DMS114 treated with DMSO at 0.1 percent for 48 hours (cell line): ENCODE measurements at regions not wholly inside any gene's neighbourhood (a gene's known extent, or its start where the extent isn't known, plus 50 kb on each side); places are given as distances from the start of the nearest gene placed in this dataset.
A peak's percentile ranks its signal among the peaks of the same experiment; 100 is the strongest.
"Not testable (repeated sequence)": the region's sequence is repeated elsewhere in the genome, so short reads cannot be mapped to it uniquely, and the experiment has no call there.

Experiments
- DNase-seq: peaks from one replicate; lab custom pipeline; 2025; ENCODE audit not compliant: unreplicated experiment; lab: John Stamatoyannopoulos, UW

DNA sequence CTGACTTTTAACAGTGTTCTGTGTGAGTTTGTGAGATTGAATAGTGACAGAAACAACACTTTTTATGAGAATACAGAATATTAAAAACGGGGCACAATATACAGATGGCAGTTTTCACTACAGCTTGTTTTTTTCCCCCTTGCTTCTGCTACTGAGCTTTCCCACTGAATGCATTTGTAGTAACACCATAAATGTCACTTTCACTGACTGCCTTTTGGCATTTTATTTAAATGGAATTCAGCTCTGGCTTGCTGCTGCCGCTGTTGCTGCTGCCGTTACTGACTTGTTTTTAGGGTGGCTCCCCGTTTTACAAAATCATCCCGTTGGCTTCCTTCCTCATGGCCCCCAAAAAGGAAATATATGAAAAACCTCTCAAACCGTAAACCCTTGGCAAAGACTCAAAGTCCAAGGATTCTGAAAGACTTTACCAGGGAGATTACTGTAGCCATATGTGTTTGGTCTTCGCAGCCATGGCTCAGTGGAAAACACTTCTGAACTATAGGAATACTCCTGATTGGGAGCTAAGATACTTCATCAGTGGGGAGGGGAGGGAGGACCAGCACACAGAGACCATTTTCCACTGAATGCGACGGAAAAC, 151.0 kb downstream of the NUF2 start:
- no peak for DNase-seq

DNA sequence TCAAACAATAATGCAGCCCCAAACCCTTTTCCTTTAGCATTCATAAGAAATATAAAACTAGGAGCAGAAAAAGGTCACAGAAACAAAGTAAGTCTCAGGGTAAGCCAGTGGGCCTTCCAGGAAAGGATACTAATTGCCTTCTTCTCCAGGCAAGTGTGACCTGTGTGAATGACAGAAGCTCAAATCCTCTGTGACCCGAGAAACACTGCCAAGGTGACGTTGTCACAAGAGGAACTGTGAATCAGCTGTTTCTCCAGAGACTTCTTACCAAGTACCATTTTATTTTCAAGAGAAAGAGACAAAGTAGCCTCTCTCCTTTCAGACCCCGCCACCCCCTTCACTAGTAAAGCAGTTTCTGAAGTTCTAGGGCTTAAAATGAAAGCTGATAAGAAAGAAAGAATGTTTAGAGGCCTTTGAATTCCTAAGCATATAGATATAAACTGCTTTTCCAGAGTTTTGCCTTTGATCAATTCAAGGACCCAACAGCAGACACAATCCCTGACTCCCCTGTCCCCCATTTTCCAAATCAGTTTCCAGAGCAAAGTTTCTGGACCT, 155.6 kb downstream of the NUF2 start:
- no peak for DNase-seq

DNA sequence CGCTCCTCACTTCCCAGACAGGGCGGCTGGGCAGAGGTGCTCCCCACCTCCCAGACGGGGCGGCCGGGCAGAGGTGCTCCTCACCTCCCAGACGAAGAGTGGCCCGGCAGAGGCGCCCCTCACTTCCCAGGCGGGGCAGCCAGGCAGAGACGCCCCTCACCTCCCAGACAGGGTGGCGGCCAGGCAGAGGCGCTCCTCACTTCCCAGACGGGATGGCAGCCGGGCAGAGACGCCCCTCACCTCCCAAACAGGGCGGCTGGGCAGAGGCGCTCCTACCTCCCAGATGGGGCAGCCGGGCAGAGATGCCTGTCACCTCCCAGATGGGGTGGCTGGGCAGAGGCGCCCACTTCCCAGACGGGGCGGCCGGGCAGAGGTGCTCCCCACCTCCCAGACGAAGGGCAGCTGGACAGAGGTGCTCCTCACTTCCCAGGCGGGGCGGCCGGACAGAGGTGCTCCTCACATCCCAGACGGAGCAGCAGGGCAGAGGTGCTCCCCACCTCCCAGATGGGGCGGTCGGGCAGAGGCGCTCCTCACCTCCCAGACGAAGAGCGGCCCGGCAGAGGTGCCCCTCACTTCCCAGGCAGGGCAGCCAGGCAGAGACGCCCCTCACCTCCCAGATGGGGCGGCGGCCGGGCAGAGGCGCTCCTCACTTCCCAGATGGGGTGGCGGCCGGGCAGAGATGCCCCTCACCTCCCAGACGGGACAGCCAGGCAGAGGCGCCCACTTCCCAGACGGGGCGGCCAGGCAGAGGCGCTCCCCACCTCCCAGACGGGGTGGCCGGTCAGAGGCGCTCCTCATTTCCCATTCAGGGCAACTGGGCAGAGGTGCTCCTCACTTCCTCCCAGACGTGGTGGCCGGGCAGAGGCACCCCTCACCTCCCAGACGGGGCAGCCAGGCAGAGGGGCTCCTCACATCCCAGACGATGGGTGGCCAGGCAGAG, 176.9 kb downstream of the NUF2 start:
- not testable (repeated sequence) for DNase-seq

DNA sequence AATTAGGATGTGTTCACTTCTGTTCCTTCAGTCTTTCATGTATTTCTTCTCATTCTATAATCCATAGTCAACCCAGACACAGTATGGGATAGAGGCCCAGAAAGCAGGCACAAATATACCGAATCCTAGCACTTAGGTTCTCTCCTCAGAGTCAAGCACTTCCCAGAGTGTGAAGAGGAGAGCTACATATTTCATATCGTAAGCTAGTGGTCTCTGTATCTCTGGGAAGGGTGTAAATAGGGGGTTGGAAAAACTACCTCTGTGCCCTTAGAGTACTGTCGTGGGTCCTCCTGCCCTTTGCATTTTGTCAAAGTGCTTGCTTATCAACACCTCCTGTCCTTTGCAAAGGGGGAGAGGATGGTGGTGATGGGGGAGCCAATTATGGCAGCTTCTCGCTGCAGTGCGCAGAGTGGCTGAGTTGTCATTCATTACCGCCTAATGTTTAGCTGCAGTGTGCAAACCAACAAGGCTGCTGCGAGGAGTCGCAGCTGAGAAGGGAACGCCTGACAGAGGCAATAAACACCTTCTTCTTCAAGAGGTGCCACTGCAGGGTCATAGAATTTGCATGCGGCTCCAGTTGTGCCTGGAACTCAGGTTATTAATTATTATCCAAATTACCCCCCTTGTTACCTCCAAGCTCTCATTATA, 182.7 kb downstream of the NUF2 start:
- DNase-seq, result no peak

DNA sequence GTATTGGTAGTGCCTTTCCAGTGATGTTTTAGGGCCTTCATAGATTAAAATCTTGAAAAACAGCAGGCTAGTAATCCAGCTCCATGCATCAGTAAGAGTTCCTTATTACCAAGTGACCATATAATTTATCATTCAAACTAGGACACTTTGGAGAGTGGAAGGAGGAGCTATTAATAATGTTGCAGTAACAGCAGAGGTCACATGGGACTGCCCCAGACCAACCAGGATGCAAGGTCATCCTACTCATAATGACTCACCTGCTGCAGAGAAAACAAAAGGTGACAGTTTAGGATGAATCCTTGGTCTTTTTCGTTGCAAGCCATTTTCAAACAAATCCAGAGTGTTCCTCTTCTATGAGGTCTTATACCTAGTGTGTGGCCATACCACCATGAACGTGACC, 187.4 kb downstream of the NUF2 start:
- DNase-seq, result no peak

DNA sequence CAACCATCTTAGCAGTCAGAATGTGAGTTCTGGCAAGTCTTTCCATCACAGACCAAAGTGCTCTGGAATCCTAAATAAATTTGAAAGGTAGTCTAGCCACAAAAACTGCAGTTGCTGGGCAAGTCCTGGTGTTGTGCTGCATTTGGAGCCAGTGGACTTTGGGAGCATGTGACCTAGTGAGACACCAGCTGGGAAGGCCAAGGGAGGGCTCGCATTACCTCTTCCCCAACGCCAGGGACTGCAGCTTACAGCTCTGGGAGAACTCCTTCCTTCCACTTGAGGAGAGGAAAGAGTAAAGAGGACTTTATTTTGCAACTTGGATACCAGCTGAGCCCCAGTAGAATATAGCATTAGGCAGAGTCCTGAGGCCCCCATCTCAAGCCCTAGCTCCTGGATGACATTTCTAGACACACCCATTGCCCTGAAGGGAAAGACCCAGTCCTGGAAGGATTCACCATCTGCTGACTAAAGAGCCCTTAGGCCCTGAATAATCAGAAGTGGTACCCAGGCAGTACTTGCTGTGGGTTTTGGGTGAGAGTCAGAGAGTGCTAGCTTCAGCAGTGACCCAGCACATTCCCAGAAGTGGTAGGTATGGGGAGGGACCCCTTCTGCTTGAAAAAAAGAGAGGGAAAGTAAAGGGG, 190.7 kb downstream of the NUF2 start:
- DNase-seq, result no peak

DNA sequence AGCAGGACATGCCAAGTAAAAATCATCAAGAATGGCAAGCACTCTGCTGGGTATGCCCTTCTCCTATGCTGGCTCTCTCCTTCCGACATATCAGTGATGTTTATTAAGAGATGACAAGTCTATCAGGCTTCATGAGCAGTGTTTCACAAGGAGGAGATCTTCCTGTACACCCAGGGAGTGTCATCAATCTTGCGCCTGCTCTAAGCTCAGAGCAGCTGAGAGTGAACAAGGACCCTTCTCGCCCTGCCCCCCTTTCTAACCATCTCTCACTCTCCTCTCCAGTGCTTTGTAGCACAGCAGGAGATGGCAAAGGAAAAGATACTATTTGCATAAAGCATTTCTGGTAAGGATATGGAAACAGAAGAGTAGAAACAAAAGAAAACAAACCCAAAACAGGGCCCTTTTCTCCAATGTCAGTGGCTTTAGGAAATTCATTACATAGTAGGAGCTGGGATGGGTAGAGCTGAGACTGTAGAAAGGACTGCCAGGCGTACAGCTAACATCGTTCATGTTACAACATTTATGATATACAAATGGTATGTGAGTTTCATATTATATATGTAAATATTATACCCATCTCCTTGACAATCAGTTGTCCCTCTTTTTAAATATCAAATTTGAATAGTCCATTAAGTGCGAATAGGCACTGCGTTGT, 201.7 kb downstream of the NUF2 start:
- DNase-seq, result no peak

DNA sequence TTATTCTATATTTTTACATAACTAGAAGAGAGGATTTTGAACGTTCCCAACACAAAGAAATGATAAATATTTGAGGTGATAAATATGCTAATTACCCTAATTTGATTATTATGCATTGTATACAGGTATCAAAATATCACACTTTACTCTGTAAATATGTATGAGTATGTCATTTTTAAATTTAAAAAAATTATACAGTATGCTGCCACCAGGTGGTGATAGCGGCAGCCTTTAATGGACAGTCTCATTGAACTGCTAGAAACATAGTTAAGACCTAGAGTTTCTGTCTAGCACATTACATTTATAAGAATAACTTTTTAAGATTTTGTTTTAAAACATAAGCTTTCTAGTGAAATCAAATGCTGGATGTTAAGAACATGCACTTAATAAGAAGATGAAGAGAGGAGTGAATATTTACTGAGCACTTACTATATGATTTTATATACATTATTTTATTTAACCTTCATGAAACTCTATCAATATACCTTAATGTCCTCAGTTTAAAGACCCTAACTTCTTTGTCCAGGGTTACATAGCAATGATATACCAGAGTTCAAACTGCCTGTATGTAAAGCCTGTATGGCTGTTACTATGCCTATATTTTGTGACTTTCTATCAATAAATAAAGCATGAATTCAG, 207.1 kb downstream of the NUF2 start:
- peak; percentile 42 for DNase-seq

DNA sequence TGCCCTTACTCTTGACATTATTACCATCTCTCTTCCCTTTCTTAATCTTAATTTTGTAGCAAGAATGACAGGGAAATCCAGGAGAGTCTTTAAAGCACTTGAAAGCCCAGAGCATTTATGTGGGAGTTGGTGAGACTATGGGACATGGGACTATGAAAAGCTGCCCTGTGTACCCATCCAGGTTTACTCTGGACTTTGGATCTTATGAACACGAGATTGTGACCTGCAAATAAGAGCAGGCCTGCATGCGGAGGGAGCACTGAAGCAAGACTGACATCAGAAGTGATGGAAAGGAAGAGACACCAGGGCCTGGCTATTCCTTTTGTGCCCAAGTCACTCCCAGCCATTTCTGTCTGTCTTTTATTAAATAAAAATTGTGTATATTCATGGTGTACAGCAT, 209.6 kb downstream of the NUF2 start:
- no peak for DNase-seq

DNA sequence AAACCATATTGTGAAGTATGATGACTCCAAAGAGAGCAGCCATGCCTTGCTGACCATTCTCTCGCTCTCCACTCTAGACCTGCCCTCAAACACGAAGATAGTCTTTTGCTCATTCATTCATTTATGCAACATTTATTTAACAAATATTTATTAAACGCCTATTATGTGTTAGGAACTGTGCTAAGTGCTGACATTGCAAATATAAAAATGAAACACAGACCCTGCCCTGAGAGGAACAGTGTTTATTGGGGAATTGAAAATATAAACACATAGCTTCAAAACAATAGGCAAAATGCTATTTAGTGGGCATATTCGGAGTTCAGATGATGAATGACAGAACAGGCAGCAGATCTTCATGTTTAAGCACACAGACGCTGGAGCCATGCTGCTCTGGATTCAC, 213.6 kb downstream of the NUF2 start:
- no peak for DNase-seq

DNA sequence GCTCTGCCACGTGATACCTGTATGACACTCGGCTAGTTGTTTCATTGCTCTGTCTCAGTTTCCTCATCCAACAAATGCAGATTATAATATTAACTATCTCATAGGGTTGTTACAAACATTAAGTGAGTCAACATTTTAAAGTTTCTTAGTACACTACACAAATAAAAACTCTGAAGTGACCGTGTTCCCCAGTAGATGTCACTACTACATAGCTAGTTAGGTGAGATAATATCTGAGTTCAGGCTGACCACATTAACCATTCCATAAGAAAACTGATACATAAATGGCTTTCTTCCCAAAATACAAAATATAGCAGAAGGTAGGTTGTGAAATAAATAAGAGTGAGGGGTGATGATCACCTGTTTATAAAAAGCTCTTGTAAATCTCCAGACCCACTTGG, 214.1 kb downstream of the NUF2 start:
- peak; percentile 55 for DNase-seq

DNA sequence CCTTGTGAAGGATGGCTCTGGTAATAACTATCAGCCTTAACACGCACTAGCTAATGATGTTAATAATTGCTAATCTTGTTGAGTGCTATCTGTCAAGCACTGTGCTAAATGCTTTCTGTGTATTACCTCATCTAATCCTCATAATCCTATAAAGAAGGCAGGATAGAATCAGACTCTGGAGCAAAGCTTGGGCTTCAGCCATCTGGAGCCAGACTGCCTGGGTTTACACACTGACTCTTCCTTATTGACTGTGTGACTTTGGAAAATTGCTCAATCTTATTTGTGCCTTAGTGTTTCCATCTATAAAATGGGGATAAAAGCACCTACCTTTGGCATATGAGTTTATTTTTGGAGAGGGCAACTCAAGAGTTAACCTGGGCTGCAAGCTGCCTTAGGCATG, 216.1 kb downstream of the NUF2 start:
- DNase-seq, result no peak

DNA sequence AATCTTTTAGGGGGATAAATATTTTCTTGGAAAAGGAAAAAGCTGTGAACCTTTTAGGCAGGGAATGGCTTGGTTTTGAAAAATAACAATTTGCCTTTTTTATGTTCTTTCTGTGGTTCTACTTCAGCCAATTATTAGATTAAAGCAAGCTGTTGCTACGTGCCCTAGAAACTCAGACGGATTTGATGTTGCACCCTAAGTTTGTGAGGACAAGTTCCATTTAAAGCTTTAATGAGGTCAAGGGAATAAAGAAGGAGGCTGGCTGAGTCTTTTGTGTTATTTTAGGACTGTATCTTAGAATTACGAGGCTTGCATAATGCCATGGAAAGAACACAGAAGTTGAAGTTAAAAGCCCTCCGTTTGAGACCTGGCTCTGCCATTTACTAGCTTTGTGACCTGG, 216.9 kb downstream of the NUF2 start:
- DNase-seq, result no peak

DNA sequence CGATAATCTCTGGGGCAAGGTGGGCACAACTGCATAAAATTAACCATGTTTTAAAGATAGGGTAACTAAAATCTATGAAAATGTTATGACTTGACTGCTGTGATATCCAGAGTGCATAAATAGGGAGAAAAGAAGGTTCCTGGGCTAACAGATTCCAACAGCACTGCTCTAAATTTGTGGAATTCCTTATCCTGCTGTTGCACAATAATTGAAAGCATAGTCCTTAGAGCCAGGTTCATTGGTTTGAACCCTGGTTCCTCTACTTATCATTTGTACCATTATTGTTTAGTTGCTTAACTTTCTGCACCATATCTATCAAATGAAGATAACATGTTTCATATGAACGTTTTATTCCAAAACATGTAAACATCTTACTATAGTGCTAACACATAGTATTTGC, 219.0 kb downstream of the NUF2 start:
- DNase-seq, result no peak

DNA sequence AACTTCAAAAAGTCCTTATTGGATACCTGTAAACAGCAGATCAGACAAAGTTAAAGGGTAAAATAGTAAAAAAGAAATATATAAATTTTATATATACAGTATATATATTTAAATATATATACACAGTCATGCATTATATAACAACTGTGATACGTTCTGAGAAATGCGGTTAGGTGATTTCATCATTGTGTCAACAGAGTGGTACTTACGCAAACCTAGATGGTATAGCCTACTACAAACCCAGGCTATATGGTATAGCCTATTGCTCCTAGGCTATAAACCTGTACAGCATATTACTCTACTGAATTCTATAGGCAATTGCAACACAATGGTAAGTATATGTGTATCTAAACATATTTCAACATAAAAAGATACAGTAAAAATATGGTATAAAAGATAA, 222.7 kb downstream of the NUF2 start:
- no peak for DNase-seq

DNA sequence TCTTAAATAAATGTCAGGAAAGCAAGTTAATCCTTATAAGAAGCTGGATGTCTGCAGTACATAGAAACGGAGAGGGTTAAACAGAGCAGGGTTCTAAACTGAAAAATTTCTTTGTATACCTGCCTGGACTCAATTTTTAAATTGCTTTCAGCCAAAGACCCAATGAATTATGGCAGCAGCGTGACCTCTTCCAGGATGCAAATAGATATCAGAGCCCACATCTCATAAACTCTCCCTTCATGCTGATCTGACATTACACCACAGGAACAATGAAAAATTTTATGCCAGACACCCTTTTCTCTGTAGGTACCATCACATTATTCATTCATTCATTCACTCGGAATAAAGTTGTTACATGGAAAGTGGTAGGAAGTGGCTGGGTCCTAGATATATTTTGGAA, 236.4 kb downstream of the NUF2 start:
- DNase-seq, result no peak

DNA sequence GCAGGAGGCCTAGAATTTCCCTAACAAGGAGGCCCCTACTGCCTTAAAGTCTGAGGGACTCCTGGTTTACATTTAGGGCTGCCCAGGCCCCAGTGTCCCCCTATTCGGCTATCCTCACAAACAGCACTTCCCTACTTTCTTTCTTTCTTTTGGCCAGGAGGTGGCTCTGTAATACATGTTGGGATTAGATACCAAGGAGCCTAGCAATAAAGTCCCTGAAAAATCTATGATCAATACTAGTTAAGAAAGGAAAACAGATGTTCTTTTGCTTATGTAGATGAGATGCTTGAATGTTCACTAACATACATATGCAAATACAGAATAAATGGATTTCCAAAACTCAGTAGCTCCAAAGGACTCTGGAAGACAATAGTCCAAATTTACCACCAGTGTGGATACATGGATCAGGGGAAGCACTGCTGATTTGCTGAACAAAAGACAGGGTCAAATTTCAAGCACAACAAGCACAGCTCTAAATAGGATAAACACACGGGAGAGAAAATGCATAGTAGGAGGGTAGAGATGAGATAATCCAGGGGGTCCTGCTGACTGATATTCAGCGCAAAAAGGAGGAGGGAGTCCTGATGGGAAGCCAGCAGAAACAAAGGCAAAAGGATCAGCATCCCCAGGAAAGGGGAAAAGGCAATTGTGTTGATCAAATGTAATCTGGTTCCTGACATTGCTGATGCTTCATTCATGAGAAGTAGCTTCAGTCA, 240.0 kb downstream of the NUF2 start:
- peak; percentile 33 for DNase-seq

DNA sequence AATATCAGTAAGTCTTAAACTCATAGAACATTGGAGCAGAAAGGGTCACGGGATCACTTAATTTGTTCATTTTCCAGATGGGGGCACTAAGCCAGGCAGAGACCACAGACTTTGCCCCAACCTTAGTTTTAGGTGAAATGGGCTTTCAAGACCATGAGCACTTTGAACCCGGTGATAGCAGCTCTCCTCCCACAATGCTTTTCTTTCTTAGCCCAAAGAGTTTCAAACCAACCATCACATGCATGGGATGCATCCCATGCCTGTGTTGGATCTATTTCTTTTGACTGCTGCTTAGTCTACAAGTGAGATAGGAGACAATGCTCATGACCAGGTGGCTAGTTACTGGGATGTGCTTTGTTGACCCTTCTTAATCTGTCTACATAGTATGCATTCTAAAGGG, 240.6 kb downstream of the NUF2 start:
- DNase-seq, result no peak

DNA sequence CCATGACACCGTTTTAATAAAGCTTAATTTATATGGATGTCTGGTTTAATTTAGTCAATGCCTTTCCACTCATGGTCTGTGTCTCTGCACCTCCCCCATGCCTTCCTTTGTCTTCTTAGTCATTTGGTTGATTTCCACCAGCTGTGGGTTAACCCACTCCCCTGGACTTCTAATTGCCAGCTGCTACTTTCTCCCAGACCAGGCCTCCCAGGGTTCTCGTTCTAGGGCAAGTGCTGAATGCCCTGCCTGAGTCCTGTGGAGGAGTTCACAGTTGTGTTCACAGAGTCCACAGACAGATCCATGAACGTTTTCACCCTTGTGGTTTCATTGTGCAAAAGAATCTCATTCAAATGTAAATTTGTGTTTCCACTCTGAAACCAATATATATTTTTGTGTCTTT, 243.4 kb downstream of the NUF2 start:
- DNase-seq, result no peak

DNA sequence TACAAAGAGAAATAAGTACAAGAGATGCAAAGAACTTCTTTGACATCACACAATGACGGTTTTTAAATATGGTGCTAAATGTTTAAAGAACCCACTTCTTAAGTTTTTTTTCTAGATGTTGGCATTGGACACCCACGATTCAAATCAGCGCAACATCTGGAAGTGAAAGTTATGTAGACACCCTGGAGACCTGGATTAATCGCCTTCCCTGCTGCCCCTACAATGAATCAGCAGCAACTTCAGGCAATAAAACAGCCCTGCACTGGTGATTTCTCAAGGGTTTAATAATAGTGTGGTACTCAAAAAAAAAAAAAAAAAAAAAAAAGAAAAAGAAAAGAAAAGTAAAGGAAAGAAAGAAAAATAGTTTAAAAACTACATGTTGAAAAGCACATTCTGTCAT, 248.3 kb downstream of the NUF2 start:
- DNase-seq, result no peak
